Right atrium auricular region (tissue), 2 donors: ENCODE measurements at regions not wholly inside any gene's neighbourhood (a gene's known extent, or its start where the extent isn't known, plus 50 kb on each side); places are given as distances from the start of the nearest gene placed in this dataset.

Experiments used
- DNase-seq: peaks from one replicate; pipeline ENCODE4 v3.0.0-alpha.2; 2019; ENCODE audit warnings: low spot score
- H3K27ac ChIP-seq, 2 donors: fragments of 200-600 bp; sonication (generic); 1 replicate in 1 of 2; 2 replicates in 1 of 2; pipeline ENCODE4 v1.5.1; 2016 to 2019
- H3K27me3 ChIP-seq, 2 donors: fragments of 200-600 bp; sonication (generic); one replicate each; pipeline versions ENCODE4 v1.5.1 to v1.6.0; 2017 to 2019
- H3K36me3 ChIP-seq: fragments of 200-600 bp; sonication (generic); one replicate; pipeline ENCODE4 v1.5.1; 2016
- H3K4me1 ChIP-seq, 2 donors: fragments of 200-600 bp; sonication (generic); one replicate each; pipeline versions ENCODE4 v1.5.1 to v1.6.0; 2017 to 2019
- H3K4me3 ChIP-seq, 2 donors: fragments of 200-600 bp; sonication (generic); 1 replicate in 1 of 2; 2 replicates in 1 of 2; pipeline ENCODE4 v1.5.1; 2017 to 2019; ENCODE audit warnings: mild to moderate bottlenecking in 1 of 2, moderate library complexity in 1 of 2
- H3K9me3 ChIP-seq, 2 donors: fragments of 200-600 bp; sonication (generic); one replicate each; pipeline ENCODE4 v1.5.1; 2019
- CTCF ChIP-seq, 2 donors: fragments of 200-600 bp; sonication (generic); IDR thresholded peaks; one replicate each; pipeline ENCODE4 v1.5.1; 2019; ENCODE audit warnings: antibody characterized with exemption in 2 of 2

GRCh38 chr10:44087403-44087802 is 297.5 kb downstream of the CXCL12 start:
- Histone ChIP-seq H3K9me3 (peaks cover 0 to 6% of the 10 kb centered on the region in 2 donors), H3K4me1 (no peaks in the 10 kb centered on the region), H3K36me3 (no peaks in the 10 kb centered on the region), H3K27me3 (no peaks in the 10 kb centered on the region), H3K4me3 (no peak overlapping the region), H3K27ac (no peak overlapping the region)
- DNase-seq: no peak
- no peak for TF ChIP-seq CTCF (IDR thresholded peaks at IDR 0.05)

- Histone ChIP-seq H3K4me3 (no peak overlapping the region), H3K4me1 (no peaks in the 10 kb centered on the region), H3K27me3 (no peaks in the 10 kb centered on the region), H3K27ac (no peak overlapping the region), H3K9me3 (peaks cover 0 to under 1% of the 10 kb centered on the region in 2 donors), H3K36me3 (no peaks in the 10 kb centered on the region)
- no peak for TF ChIP-seq CTCF (IDR thresholded peaks at IDR 0.05)
- DNase-seq: no peak
Measured at GRCh38 chr10:44083719-44084400, 301.0 kb downstream of the CXCL12 start.

GRCh38 chr10:44071479-44071878 is 313.4 kb downstream of the CXCL12 start:
- no peak overlapping the region for H3K4me3 ChIP-seq
- H3K9me3 ChIP-seq: no peaks in the 10 kb centered on the region
- no peaks in the 10 kb centered on the region for H3K36me3 ChIP-seq
- H3K27me3 ChIP-seq: no peaks in the 10 kb centered on the region
- H3K27ac ChIP-seq: no peak overlapping the region
- no peak for DNase-seq
- TF ChIP-seq CTCF (IDR thresholded peaks at IDR 0.05): no peak
- H3K4me1 ChIP-seq: peaks cover 0 to 8% of the 10 kb centered on the region in 2 donors

GRCh38 chr10:44070282-44070681 is 314.6 kb downstream of the CXCL12 start:
- H3K9me3 ChIP-seq: no peaks in the 10 kb centered on the region
- peaks cover 0 to 12% of the 10 kb centered on the region in 2 donors for H3K4me1 ChIP-seq
- H3K4me3 ChIP-seq: no peak overlapping the region
- no peaks in the 10 kb centered on the region for H3K36me3 ChIP-seq
- H3K27ac ChIP-seq: peak overlapping the region in 1 of 2 donors; percentile 47
- no peak for DNase-seq
- no peaks in the 10 kb centered on the region for H3K27me3 ChIP-seq
- no peak for TF ChIP-seq CTCF (IDR thresholded peaks at IDR 0.05)

- H3K4me3 ChIP-seq: no peak overlapping the region
- H3K27ac ChIP-seq: peak overlapping the region in 1 of 2 donors; percentile 47
- TF ChIP-seq CTCF (IDR thresholded peaks at IDR 0.05): no peak
- peaks cover 0 to 15% of the 10 kb centered on the region in 2 donors for H3K4me1 ChIP-seq
- no peaks in the 10 kb centered on the region for H3K36me3 ChIP-seq
- H3K9me3 ChIP-seq: no peaks in the 10 kb centered on the region
- no peak for DNase-seq
- H3K27me3 ChIP-seq: no peaks in the 10 kb centered on the region
Measured at GRCh38 chr10:44069573-44069972, 315.3 kb downstream of the CXCL12 start.
